ENCODE measurements at regions not wholly inside any gene's neighbourhood (a gene's known extent, or its start where the extent isn't known, plus 50 kb on each side); places are given as distances from the start of the nearest gene placed in this dataset.

GRCh38 chr2:186959486-186959885 is 110.5 kb upstream of the ZSWIM2 start:
- no peak for TF ChIP-seq CTCF (IDR thresholded peaks at IDR 0.05; ENCODE audit: insufficient read depth, low read length)
- no peak for TF ChIP-seq POLR2AphosphoS5 (IDR thresholded peaks at IDR 0.05; ENCODE audit: low read depth)
- TF ChIP-seq REST (IDR thresholded peaks at IDR 0.05; ENCODE audit: insufficient replicate concordance, low read depth), result no peak
- TF ChIP-seq GABPA (IDR thresholded peaks at IDR 0.05; ENCODE audit: low read depth), result no peak
- TF ChIP-seq SPI1 (IDR thresholded peaks at IDR 0.05; ENCODE audit: borderline replicate concordance, low read depth), result no peak
